Tibial nerve (tissue), 3 donors: ENCODE measurements at regions not wholly inside any gene's neighbourhood (a gene's known extent, or its start where the extent isn't known, plus 50 kb on each side); places are given as distances from the start of the nearest gene placed in this dataset.

Experiments
- CTCF ChIP-seq, 5 experiments: fragments of 200-600 bp in 3 of 5; fragments of 450-650 bp in 2 of 5; sonication (generic) in 3 of 5; IDR thresholded peaks; one replicate each; pipeline ENCODE4 v1.5.1; 2016 to 2019; ENCODE audit warnings: antibody characterized with exemption in 5 of 5, mild to moderate bottlenecking in 3 of 5, moderate library complexity in 2 of 5
- POLR2A ChIP-seq, 2 donors: fragments of 450-650 bp; IDR thresholded peaks; one replicate each; pipeline ENCODE4 v1.6.1; 2017; ENCODE audit warnings: antibody characterized with exemption in 2 of 2, mild to moderate bottlenecking in 2 of 2, moderate library complexity in 2 of 2

GRCh38 chr3:177633671-177634207 is 436.5 kb upstream of the TBL1XR1 start:
- TF ChIP-seq CTCF (IDR thresholded peaks at IDR 0.05) (no peak), POLR2A (IDR thresholded peaks at IDR 0.05) (no peak)
